SH-SY5Y (cell line): ENCODE measurements at regions not wholly inside any gene's neighbourhood (a gene's known extent, or its start where the extent isn't known, plus 50 kb on each side); places are given as distances from the start of the nearest gene placed in this dataset.

Experiments used
- GATA2 ChIP-seq: IDR thresholded peaks from 2 replicates; pipeline ENCODE4 v1.6.1; 2011; ENCODE audit warnings: mild to moderate bottlenecking, low read depth, low read length
- GATA3 ChIP-seq: IDR thresholded peaks from 2 replicates; pipeline ENCODE4 v1.6.1; 2011; ENCODE audit warnings: low read depth, mild to moderate bottlenecking, low read length, moderate library complexity

DNA sequence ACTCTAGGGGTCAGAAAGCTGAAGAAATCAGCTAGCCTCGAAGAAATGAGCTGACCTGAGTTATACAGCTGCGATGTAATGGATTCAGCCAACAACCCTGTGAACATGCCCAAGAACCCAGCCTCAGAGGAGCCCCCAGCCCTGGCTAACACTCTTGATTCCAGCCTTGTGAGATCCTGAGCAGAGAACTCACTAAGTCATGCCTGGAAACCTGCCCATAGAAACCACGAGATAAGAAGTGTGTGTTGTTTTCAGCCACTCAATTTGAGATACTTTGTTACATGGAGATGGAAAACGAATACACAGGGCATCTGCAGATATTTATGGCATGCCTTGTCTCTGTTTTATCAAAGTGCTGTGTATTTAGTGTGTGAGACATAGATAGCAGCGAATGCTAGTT is 265.2 kb downstream of the QKI start:
- TF ChIP-seq GATA3 (no peak), GATA2 (no peak)

GRCh38 chr6:163679012-163679660 is 264.6 kb downstream of the QKI start:
- no peak for TF ChIP-seq GATA2
- no peak for TF ChIP-seq GATA3

DNA sequence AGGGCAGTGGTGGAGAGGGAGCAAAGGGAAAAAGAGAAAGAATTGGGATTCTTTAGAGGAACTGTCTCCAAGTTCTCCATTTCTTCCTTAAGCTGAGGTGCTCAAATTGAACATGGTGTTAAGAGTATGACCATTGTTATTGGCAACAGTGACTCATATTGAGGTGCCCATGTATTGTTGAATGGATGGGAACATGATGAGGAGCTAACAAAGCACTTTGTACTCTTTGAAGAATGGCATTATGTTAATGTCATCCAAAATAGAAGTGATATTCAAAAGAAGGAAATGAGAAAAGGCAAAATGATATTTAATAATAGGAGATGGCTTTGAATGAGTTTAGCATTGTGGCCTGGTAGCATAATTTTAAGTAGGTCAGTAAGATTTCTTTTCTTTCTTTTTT is 261.1 kb downstream of the QKI start:
- TF ChIP-seq GATA2 (no peak), GATA3 (no peak)

DNA sequence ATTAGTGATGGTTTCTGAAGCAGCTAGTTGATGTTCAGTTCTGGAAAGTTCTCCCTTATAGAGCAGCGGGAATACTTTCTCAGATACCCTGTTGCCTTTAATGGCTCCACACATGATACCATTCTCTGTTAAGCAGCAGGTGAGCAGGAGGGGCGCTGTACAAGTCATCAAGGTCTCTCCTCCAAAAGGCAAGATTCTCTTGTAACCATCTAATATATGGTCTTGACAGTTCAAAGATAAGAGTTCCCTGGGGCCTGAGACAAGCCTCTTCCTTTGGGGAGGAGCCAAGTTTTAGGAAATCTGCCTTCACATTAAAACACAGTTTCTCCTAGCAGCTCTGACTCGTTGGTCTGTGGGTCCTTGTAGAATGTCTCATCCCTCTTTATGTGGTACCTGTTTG is 258.2 kb downstream of the QKI start:
- no peak for TF ChIP-seq GATA3

DNA sequence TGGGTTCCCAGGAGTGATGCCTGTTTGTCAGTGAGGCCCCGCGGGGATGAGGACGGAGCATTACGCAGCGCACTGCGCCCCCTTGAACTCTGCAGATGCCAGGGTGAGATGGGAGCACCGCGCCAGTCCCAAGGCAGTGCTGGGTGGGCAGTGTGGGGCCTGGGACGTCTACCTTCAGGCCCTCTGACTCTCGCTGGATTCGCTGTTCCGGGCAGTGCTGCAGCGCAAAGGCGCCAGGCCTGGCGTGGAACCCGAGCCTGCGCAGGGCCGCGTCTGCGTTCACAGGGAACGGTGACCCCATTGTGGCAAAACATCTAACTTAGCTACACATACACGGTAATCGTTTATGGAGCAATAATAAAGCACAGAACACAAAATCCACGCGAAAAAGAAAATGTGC is 257.3 kb downstream of the QKI start:
- TF ChIP-seq GATA2 = no peak
- no peak for TF ChIP-seq GATA3

- TF ChIP-seq GATA3 (no peak), GATA2 (no peak)
These were observed 256.8 kb downstream of the QKI start for GRCh38 chr6:163671355-163671754.

GRCh38 chr6:163670336-163670735 is 255.8 kb downstream of the QKI start:
- no peak for TF ChIP-seq GATA2
- no peak for TF ChIP-seq GATA3

GRCh38 chr6:163668061-163668426 is 253.5 kb downstream of the QKI start:
- no peak for TF ChIP-seq GATA2
- no peak for TF ChIP-seq GATA3

DNA sequence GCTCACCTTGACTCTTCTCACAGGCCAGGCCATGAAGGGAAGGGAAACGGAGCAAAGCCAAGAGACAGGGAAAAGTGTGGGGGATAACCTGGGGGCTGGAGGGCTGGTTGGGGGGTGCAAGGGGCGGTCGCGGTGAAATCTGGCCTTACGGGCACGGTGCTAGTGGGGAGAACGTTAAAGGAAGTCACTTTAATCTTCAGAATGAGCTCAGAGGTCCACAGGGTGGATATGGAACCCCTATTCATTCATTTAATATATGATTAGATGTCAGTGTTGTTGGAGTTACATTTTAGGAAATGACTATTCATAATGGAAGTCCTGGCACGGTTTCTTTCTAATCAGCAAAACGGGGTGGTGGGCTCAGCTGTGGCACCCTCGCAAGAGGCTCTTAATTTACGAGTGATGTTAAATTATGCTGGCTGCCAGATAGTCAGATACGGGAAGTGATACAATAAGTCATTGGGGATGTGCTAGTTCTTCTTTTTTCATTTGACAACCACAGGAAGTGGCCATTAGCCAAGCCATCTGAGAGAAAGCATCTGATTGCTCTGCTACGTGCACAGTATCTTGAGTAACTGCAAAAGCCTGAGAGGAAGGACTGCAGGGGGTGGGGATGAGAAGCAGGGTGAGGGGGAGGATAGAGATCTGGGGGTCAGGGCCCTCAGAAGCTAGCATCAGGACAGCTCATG is 253.0 kb downstream of the QKI start:
- TF ChIP-seq GATA2 (no peak), GATA3 (no peak)

DNA sequence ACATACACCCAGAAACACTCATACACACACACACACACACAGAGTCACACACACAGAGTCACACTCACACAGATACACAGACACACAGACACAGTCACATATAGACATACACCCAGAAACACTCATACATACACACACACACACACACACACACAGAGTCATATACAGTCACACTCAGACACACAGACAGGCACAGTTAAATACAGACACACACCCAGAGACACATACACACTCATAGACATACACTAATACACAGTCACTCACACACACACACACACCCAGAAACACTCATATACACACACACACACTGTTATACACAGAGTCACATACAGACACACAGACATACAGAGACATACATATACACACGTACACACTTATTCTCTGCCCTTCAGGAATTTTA is 250.9 kb downstream of the QKI start:
- TF ChIP-seq GATA2 (no peak), GATA3 (no peak)

DNA sequence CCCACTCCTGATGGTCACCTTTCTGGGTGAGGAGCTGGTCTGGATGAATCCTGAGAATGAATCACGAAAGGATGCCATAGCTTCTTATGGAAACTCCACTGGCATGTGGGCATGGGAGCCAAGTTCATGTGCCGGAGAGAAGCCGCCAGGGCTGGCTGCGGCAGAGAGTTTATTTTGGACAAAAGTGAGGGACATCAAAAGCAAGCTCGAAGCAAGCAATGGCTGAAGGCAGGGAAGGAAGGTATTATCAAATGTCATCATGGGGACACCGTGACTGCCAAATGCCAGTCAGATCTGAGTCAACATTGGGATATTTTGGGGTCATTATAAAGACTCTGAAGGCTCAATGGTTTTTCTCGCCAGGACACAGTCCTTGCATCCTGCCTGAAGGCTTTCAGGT is 249.1 kb downstream of the QKI start:
- no peak for TF ChIP-seq GATA3
- no peak for TF ChIP-seq GATA2

- TF ChIP-seq GATA3 = no peak
- TF ChIP-seq GATA2 = no peak
These were observed 248.2 kb downstream of the QKI start for GRCh38 chr6:163662604-163663225.

- no peak for TF ChIP-seq GATA3
- no peak for TF ChIP-seq GATA2
These were observed 246.8 kb downstream of the QKI start for GRCh38 chr6:163661272-163661671.

GRCh38 chr6:163659803-163660202 is 245.3 kb downstream of the QKI start:
- no peak for TF ChIP-seq GATA3
- no peak for TF ChIP-seq GATA2

- TF ChIP-seq GATA3 = no peak
- TF ChIP-seq GATA2 = no peak
These were observed 241.0 kb downstream of the QKI start for GRCh38 chr6:163655217-163656121.
